Calu3 (cell line): ENCODE measurements at regions not wholly inside any gene's neighbourhood (a gene's known extent, or its start where the extent isn't known, plus 50 kb on each side); places are given as distances from the start of the nearest gene placed in this dataset.

ENCODE experiments used
- BruUV-seq: library from RNA; stranded (reverse); fragments of 400-500 nt; replicated peaks from 2 replicates; lab custom pipeline; 2021; lab: Mats Ljungman, UMichigan
- CTCF ChIA-PET: fragments of 300-600 bp; sonication (Branson Sonifier 250); formaldehyde crosslinking; loops from one replicate; lab custom pipeline; 2022; ENCODE audit warnings: antibody characterized with exemption; lab: Charles Lee
- DNase-seq: peaks from one replicate; pipeline ENCODE4 v3.0.0; 2022
- H3K27ac Mint-ChIP-seq: one replicate; pipeline ENCODE4 v1.8.0; 2022; ENCODE audit warnings: mixed read lengths; ENCODE audit not compliant: unreplicated experiment
- H3K27me3 Mint-ChIP-seq: one replicate; pipeline ENCODE4 v1.8.0; 2022; ENCODE audit warnings: mixed read lengths; ENCODE audit not compliant: unreplicated experiment
- H3K36me3 Mint-ChIP-seq: one replicate; pipeline ENCODE4 v1.8.0; 2022; ENCODE audit warnings: mild to moderate bottlenecking, moderate library complexity, mixed read lengths; ENCODE audit not compliant: insufficient read depth, unreplicated experiment
- H3K4me1 Mint-ChIP-seq: one replicate; pipeline ENCODE4 v1.8.0; 2022; ENCODE audit warnings: mild to moderate bottlenecking, low read depth, mixed read lengths; ENCODE audit not compliant: unreplicated experiment
- H3K4me3 Mint-ChIP-seq: one replicate; pipeline ENCODE4 v1.8.0; 2022; ENCODE audit warnings: mild to moderate bottlenecking, low read depth, moderate library complexity, mixed read lengths; ENCODE audit not compliant: unreplicated experiment
- H3K9me3 Mint-ChIP-seq: one replicate; pipeline ENCODE4 v1.8.0; 2022; ENCODE audit warnings: low read depth, mixed read lengths; ENCODE audit not compliant: unreplicated experiment
- intact Hi-C: fragments of 100-400 bp; cut with micrococcal nuclease; formaldehyde crosslinking; loops from one replicate; pipeline ENCODE4 v1.10.0; 2022; ENCODE audit not compliant: unreplicated experiment
- TF ChIP-seq, protein P1 (sequence below): fragments of 200-600 bp; IDR thresholded peaks from one replicate; pipeline ENCODE4 v1.8.0; 2022; ENCODE audit warnings: antibody characterized with exemption; ENCODE audit not compliant: unreplicated experiment

DNA sequence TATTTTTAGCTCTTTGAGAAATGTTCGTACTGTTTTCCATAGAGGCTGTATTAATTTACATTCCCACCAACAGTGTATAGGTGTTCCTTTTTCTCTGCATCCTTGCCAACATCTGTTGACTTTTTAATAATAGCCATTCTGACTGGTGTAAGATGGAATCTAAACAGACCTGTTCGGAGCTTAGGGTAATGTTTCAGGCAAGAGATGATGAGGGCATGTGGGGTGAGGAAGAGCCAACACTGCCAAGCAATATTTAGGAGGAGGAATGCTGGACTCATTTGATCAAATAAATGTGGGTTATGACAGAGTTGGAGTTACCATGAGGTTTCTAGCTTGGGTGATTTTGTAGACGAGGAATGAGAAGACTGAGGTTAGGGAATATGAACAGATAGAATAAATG is 382.9 kb downstream of the KLF12 start:
- intact Hi-C loops, result loop anchor here (10.0 kb wide), 1 partner anchor 534 kb away; no protein-coding TSS in a partner anchor
- Mint-ChIP-seq H3K9me3 (no peaks in the 10 kb centered on the region), H3K27me3 (no peaks in the 10 kb centered on the region), H3K4me1 (no peaks in the 10 kb centered on the region), H3K27ac (no peak overlapping the region), H3K36me3 (no peaks in the 10 kb centered on the region), H3K4me3 (no peak overlapping the region)
- BruUV-seq, result no TSS peak
- TF ChIP-seq, protein P1, sequence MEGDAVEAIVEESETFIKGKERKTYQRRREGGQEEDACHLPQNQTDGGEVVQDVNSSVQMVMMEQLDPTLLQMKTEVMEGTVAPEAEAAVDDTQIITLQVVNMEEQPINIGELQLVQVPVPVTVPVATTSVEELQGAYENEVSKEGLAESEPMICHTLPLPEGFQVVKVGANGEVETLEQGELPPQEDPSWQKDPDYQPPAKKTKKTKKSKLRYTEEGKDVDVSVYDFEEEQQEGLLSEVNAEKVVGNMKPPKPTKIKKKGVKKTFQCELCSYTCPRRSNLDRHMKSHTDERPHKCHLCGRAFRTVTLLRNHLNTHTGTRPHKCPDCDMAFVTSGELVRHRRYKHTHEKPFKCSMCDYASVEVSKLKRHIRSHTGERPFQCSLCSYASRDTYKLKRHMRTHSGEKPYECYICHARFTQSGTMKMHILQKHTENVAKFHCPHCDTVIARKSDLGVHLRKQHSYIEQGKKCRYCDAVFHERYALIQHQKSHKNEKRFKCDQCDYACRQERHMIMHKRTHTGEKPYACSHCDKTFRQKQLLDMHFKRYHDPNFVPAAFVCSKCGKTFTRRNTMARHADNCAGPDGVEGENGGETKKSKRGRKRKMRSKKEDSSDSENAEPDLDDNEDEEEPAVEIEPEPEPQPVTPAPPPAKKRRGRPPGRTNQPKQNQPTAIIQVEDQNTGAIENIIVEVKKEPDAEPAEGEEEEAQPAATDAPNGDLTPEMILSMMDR, result no peak
- CTCF ChIA-PET, result no interaction called here
- DNase-seq, result no peak

DNA sequence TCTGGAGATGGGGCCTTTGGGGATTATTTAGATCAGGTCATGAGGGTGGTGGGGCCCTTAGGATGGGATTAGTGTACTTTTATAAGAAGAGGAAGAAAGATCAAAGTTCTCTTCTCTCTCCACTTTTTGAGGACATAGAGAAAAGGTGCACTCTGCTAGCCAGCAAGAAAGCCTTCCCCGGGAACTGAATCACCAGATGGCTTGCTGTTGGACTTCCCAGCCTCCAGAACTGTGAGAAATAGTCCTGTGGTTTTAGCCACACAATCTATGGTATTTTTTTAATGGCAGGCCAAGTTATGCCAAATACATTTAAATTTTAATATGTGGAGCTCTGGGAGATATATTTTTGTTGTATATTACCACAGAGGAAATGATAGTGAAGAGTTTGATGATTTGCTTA is 385.8 kb downstream of the KLF12 start:
- TF ChIP-seq, protein P1, result no peak
- H3K9me3 Mint-ChIP-seq, result no peaks in the 10 kb centered on the region
- no peak overlapping the region for H3K4me3 Mint-ChIP-seq
- intact Hi-C loops, result no loop called here
- H3K4me1 Mint-ChIP-seq, result no peaks in the 10 kb centered on the region
- H3K27ac Mint-ChIP-seq, result no peak overlapping the region
- H3K36me3 Mint-ChIP-seq, result no peaks in the 10 kb centered on the region
- no peaks in the 10 kb centered on the region for H3K27me3 Mint-ChIP-seq
- no TSS peak for BruUV-seq
- no peak for DNase-seq
- CTCF ChIA-PET, result no interaction called here

DNA sequence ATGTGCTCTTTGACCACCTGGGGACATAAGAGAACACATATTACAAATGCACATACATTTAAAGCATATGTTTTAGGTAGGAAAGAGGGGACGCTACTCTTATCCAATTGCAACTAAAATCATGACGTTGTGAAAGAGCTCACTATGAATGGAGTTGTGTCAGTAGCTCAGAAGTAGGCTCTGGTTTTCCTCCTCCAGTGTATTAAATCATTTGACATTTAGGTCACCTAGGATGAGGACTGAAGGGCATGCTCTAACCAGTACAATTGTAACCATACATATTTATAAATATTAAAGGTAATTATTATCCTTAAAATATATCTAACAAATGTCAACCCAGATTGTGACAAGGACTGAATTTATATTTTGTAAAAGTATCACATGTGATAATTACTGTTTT is 389.0 kb downstream of the KLF12 start:
- no peak for DNase-seq
- intact Hi-C loops, result no loop called here
- CTCF ChIA-PET, result no interaction called here
- no peaks in the 10 kb centered on the region for H3K36me3 Mint-ChIP-seq
- TF ChIP-seq, protein P1, result no peak
- no TSS peak for BruUV-seq
- no peak overlapping the region for H3K27ac Mint-ChIP-seq
- no peaks in the 10 kb centered on the region for H3K27me3 Mint-ChIP-seq
- no peak overlapping the region for H3K4me3 Mint-ChIP-seq
- no peaks in the 10 kb centered on the region for H3K4me1 Mint-ChIP-seq
- H3K9me3 Mint-ChIP-seq, result no peaks in the 10 kb centered on the region

DNA sequence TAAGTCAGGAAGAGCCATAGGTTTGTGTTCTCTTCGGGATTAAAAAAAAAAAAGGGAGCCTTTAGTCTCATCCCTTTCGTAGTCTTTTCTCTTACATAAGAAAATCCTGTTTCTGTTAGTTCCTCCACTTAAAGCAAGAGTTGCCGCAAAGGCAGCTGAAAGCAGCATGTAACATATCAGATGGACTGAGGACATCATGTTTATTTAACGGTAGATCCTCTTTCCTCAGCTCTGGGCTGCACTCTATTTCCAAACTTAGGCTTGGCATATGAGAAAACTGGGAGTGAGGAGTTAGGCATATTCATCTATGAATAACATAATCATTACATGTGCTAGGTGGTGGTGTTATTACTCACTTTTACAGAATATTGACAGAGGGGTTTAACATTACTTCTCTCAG is 391.2 kb downstream of the KLF12 start:
- Mint-ChIP-seq H3K4me1 (no peaks in the 10 kb centered on the region), H3K4me3 (no peak overlapping the region), H3K27ac (no peak overlapping the region), H3K27me3 (no peaks in the 10 kb centered on the region), H3K9me3 (no peaks in the 10 kb centered on the region), H3K36me3 (no peaks in the 10 kb centered on the region)
- no peak for DNase-seq
- no TSS peak for BruUV-seq
- CTCF ChIA-PET, result interaction anchor here (0.6 kb wide), 1 partner anchor 30 kb away, joined by 3 read pairs; no protein-coding TSS in a partner anchor
- intact Hi-C loops, result no loop called here
- TF ChIP-seq, protein P1, result no peak
